ENCODE measurements at regions not wholly inside any gene's neighbourhood (a gene's known extent, or its start where the extent isn't known, plus 50 kb on each side); places are given as distances from the start of the nearest gene placed in this dataset.

GRCh38 chr5:92581249-92581648 lies 999.8 kb downstream of the NR2F1-AS1 start:
- Histone ChIP-seq H3K4me1 (ENCODE audit: control insufficient read depth, extremely low read depth, insufficient read depth, low read length) (no peaks in the 10 kb centered on the region), H3K9ac (replicated peaks; ENCODE audit: extremely low read depth, insufficient read depth, low read length) (no peak overlapping the region), H3K4me2 (ENCODE audit: insufficient read depth, low read length) (no peak overlapping the region), H3K27ac (ENCODE audit: insufficient read depth, low read depth, low read length) (no peak overlapping the region), H3K4me3 (replicated peaks in 1 of 3; ENCODE audit: insufficient read depth in 1 of 3, low read depth in 1 of 3, low read length in 3 of 3) (no peak overlapping the region), H3K36me3 (ENCODE audit: control insufficient read depth in 2 of 2, extremely low read depth in 1 of 2, insufficient read depth in 2 of 2, low read length in 2 of 2) (no peaks in the 10 kb centered on the region), H3K9me3 (replicated peaks; ENCODE audit: control insufficient read depth, insufficient read depth, low read length) (no peaks in the 10 kb centered on the region), H4K20me1 (replicated peaks; ENCODE audit: control insufficient read depth, extremely low read depth, insufficient read depth, low read length) (no peaks in the 10 kb centered on the region), H2AFZ (ENCODE audit: low read depth, low read length) (no peak overlapping the region), H3K79me2 (ENCODE audit: control insufficient read depth, insufficient read depth, low read length) (no peaks in the 10 kb centered on the region), H3K9me1 (replicated peaks; ENCODE audit: control insufficient read depth, extremely low read depth, insufficient read depth, low read length) (no peaks in the 10 kb centered on the region), H3K27me3 (ENCODE audit: control insufficient read depth in 2 of 2, insufficient read depth in 2 of 2, low read length in 2 of 2) (no peaks in the 10 kb centered on the region)
- no peak for FAIRE-seq
- no TSS peak for BruUV-seq (replicated peaks)
- POLR2A ChIA-PET, result no interaction called here
- TF ChIP-seq JUN (IDR thresholded peaks at IDR 0.05; ENCODE audit: borderline replicate concordance, insufficient read depth, insufficient read length, low read depth) (no peak), GATA2 (IDR thresholded peaks at IDR 0.05; ENCODE audit: insufficient read depth, insufficient read length, low read depth, low read length) (no peak), CTCF (IDR thresholded peaks at IDR 0.05; ENCODE audit: extremely low read depth in 1 of 2, insufficient read depth in 1 of 2, low read depth in 1 of 2, low read length in 2 of 2) (no peak), EZH2 (IDR thresholded peaks at IDR 0.05; ENCODE audit: borderline replicate concordance, low read depth, low read length, severe bottlenecking) (no peak), MYC (IDR thresholded peaks at IDR 0.05; ENCODE audit: low read depth, low read length) (no peak), FOS (IDR thresholded peaks at IDR 0.05; ENCODE audit: borderline replicate concordance, insufficient read depth, low read length) (no peak), MAX (IDR thresholded peaks at IDR 0.05; ENCODE audit: insufficient read depth, insufficient read length) (no peak), POLR2A (IDR thresholded peaks at IDR 0.05; ENCODE audit: low read depth, low read length) (no peak), POLR2AphosphoS5 (IDR thresholded peaks at IDR 0.05; ENCODE audit: insufficient read depth, low read depth, low read length) (no peak)
- intact Hi-C loops (cut with micrococcal nuclease), result no loop called here
- DNase-seq (ENCODE audit: low read depth, low spot score), result no peak
- CTCF ChIA-PET, result no interaction called here
- dilution Hi-C loops (cut with MboI; ENCODE audit: extremely low pct_ligation_motif_present, low sequenced_read_pairs), result no loop called here

Data from endothelial cell of umbilical vein (primary cell).